SK-N-SH (cell line): ENCODE measurements at regions not wholly inside any gene's neighbourhood (a gene's known extent, or its start where the extent isn't known, plus 50 kb on each side); places are given as distances from the start of the nearest gene placed in this dataset.

Source experiments
- CTCF ChIA-PET: fragments of 300-600, 350-600 bp; formaldehyde crosslinking; extraction: SDS; loops from one replicate; lab custom pipeline; 2021; lab: Yijun Ruan, JAX
- POLR2A ChIA-PET: fragments of 350-600 bp; sonication (Branson Sonifier 250); formaldehyde crosslinking; extraction: SDS; loops from one replicate; lab custom pipeline; 2020; ENCODE audit warnings: antibody characterized with exemption, inconsistent platforms; lab: Yijun Ruan, JAX
- DNase-seq: peaks from one replicate; pipeline ENCODE4 v3.0.0; 2012
- H2AFZ ChIP-seq: fragments of 200-600 bp; sonication (generic); 2 replicates; pipeline ENCODE4 v1.8.1; 2016; ENCODE audit warnings: antibody characterized with exemption, mild to moderate bottlenecking, low read depth
- H3F3A ChIP-seq: fragments of 200-600 bp; sonication (generic); replicated peaks from 2 replicates; pipeline ENCODE3; 2016; ENCODE audit warnings: antibody characterized with exemption, mild to moderate bottlenecking; ENCODE audit not compliant: insufficient read depth
- H3K27ac ChIP-seq, 2 experiments: fragments of 200-500 bp in 1 of 2; fragments of 200-600 bp in 1 of 2; sonication (Bioruptor generic) in 1 of 2; sonication (generic), shearing (Covaris generic) in 1 of 2; 2 replicates each; pipeline versions ENCODE4 v1.5.1 to v1.6.1; 2014 to 2016; ENCODE audit warnings: low read depth in 2 of 2, inconsistent platforms in 1 of 2, low read length in 1 of 2, mild to moderate bottlenecking in 1 of 2, mixed read lengths in 1 of 2
- H3K27me3 ChIP-seq: fragments of 200-600 bp; sonication (generic), shearing (Covaris generic); 2 replicates; pipeline ENCODE4 v1.6.1; 2016; ENCODE audit warnings: mixed run types; ENCODE audit not compliant: insufficient read depth
- H3K36me3 ChIP-seq, 2 experiments: fragments of 200-500 bp in 1 of 2; fragments of 200-600 bp in 1 of 2; sonication (Bioruptor generic) in 1 of 2; sonication (generic) in 1 of 2; replicated peaks in 1 of 2; 2 replicates each; pipeline versions ENCODE3 to v1.5.1; 2014 to 2016; ENCODE audit warnings: low read length in 1 of 2, mild to moderate bottlenecking in 1 of 2; ENCODE audit not compliant: insufficient read depth in 2 of 2, control insufficient read depth in 1 of 2
- H3K4me1 ChIP-seq, 2 experiments: fragments of 200-500 bp in 1 of 2; fragments of 200-600 bp in 1 of 2; sonication (Bioruptor generic) in 1 of 2; sonication (generic), shearing (Covaris generic) in 1 of 2; 2 replicates each; pipeline versions ENCODE4 v1.5.1 to v1.6.1; 2014 to 2016; ENCODE audit warnings: low read depth in 1 of 2, low read length in 1 of 2, mixed run types in 1 of 2; ENCODE audit not compliant: insufficient read depth in 2 of 2, control insufficient read depth in 1 of 2
- H3K4me2 ChIP-seq: fragments of 200-600 bp; sonication (generic), shearing (Covaris generic); 2 replicates; pipeline ENCODE4 v1.6.1; 2017; ENCODE audit warnings: mixed run types
- H3K4me3 ChIP-seq, 2 experiments: fragments of 200-500 bp in 1 of 2; fragments of 200-600 bp in 1 of 2; sonication (Bioruptor generic) in 1 of 2; sonication (generic), shearing (Covaris generic) in 1 of 2; 2 replicates each; pipeline versions ENCODE4 v1.5.1 to v1.8.1; 2014 to 2016; ENCODE audit warnings: low read depth in 2 of 2, inconsistent platforms in 1 of 2, low read length in 1 of 2, mild to moderate bottlenecking in 1 of 2, mixed read lengths in 1 of 2, moderate library complexity in 1 of 2
- H3K79me2 ChIP-seq: fragments of 200-600 bp; sonication (generic); 2 replicates; pipeline ENCODE4 v1.8.1; 2017; ENCODE audit warnings: mild to moderate bottlenecking; ENCODE audit not compliant: insufficient read depth
- H3K9ac ChIP-seq: fragments of 200-600 bp; sonication (generic); 2 replicates; pipeline ENCODE4 v1.6.1; 2017; ENCODE audit warnings: mixed run types
- H3K9me2 ChIP-seq: fragments of 200-600 bp; sonication (generic); 2 replicates; pipeline ENCODE4 v1.6.1; 2017; ENCODE audit warnings: mixed run types
- H3K9me3 ChIP-seq: fragments of 200-600 bp; sonication (generic); 2 replicates; pipeline ENCODE4 v1.6.1; 2017; ENCODE audit warnings: mixed run types, mild to moderate bottlenecking, moderate library complexity
- H4K20me1 ChIP-seq: fragments of 200-600 bp; sonication (generic); 2 replicates; pipeline ENCODE4 v1.6.1; 2017; ENCODE audit warnings: mild to moderate bottlenecking, mixed run types; ENCODE audit not compliant: insufficient read depth
- FOSL2 ChIP-seq: IDR thresholded peaks from 2 replicates; pipeline ENCODE4 v1.4.0; 2012; ENCODE audit warnings: low read depth, mild to moderate bottlenecking, moderate library complexity, borderline replicate concordance
- FOXJ3 ChIP-seq: sonication (generic); formaldehyde crosslinking; IDR thresholded peaks from 2 replicates; pipeline ENCODE4 v1.5.1; 2020; ENCODE audit warnings: mild to moderate bottlenecking, missing genetic modification reagents
- IRF3 ChIP-seq: fragments of 150-350 bp; IDR thresholded peaks from 2 replicates; pipeline ENCODE4 v1.6.1; 2016; ENCODE audit warnings: mild to moderate bottlenecking, low read depth, low read length
- JUND ChIP-seq: IDR thresholded peaks from 2 replicates; pipeline ENCODE4 v1.4.0; 2012
- MAX ChIP-seq: IDR thresholded peaks from 2 replicates; pipeline ENCODE4 v1.4.0; 2012; ENCODE audit warnings: low read depth
- NFIC ChIP-seq: IDR thresholded peaks from 2 replicates; pipeline ENCODE4 v1.4.0; 2012; ENCODE audit warnings: borderline replicate concordance
- POLR2AphosphoS5 ChIP-seq: IDR thresholded peaks from 2 replicates; pipeline ENCODE4 v1.6.1; 2012; ENCODE audit warnings: low read depth, low read length
- RFX5 ChIP-seq: IDR thresholded peaks from 2 replicates; pipeline ENCODE4 v1.6.1; 2012; ENCODE audit warnings: mild to moderate bottlenecking, improper control_type of control experiment, low read length
- TEAD4 ChIP-seq: IDR thresholded peaks from 2 replicates; pipeline ENCODE4 v1.4.0; 2012; ENCODE audit warnings: mild to moderate bottlenecking, borderline replicate concordance; ENCODE audit not compliant: insufficient read depth
- USF2 ChIP-seq: fragments of 150-350 bp; IDR thresholded peaks from 2 replicates; pipeline ENCODE4 v1.6.1; 2017; ENCODE audit warnings: antibody characterized with exemption, low read length, low read depth, borderline replicate concordance
- WGBS: methylation state at CpG from one replicate; pipeline ENCODE4 v1.1.6; 2017; ENCODE audit warnings: low lambda C conversion rate; 5-methylcytosine and 5-hydroxymethylcytosine counted together
- TF ChIP-seq, protein P1 (sequence below): fragments of 200-600 bp; sonication (generic); IDR thresholded peaks from 2 replicates; pipeline ENCODE4 v1.6.1; 2017; ENCODE audit warnings: antibody characterized with exemption, mild to moderate bottlenecking, moderate library complexity

- H4K20me1 ChIP-seq = no peaks in the 10 kb centered on the region
- 87% methylated on average over 5 of the region's 5 CpGs for WGBS
- H3K27ac ChIP-seq = no peak overlapping the region
- POLR2A ChIA-PET = interaction anchor here (1.4 kb wide), 1 partner anchor 161 kb away, joined by 3 read pairs; the partner anchor contains the start of gene ARRDC3
- peaks cover 0 to 10% of the 10 kb centered on the region in 2 experiments; a peak in 1 of 4 replicates for H3K4me1 ChIP-seq
- TF ChIP-seq FOSL2 = no peak
- TF ChIP-seq USF2 = no peak
- no peak for TF ChIP-seq TEAD4
- TF ChIP-seq NFIC = no peak
- TF ChIP-seq FOXJ3 (CRISPR knock-in tag) = no peak
- TF ChIP-seq IRF3 = no peak
- TF ChIP-seq JUND = no peak
- CTCF ChIA-PET = interaction anchor here (1.4 kb wide), 1 partner anchor 162 kb away, joined by 11 read pairs; no protein-coding TSS in a partner anchor
- H3K4me2 ChIP-seq = no peak overlapping the region
- no peak overlapping the region for H3K9ac ChIP-seq
- no peaks in the 10 kb centered on the region for H3K9me2 ChIP-seq
- no peaks in the 10 kb centered on the region for H3K79me2 ChIP-seq
- no peaks in the 10 kb centered on the region for H3F3A ChIP-seq
- no peak for DNase-seq
- no peaks in the 10 kb centered on the region for H3K36me3 ChIP-seq
- no peaks in the 10 kb centered on the region for H3K27me3 ChIP-seq
- H3K9me3 ChIP-seq = no peaks in the 10 kb centered on the region
- no peak overlapping the region for H3K4me3 ChIP-seq
- no peak overlapping the region for H2AFZ ChIP-seq
Measured at GRCh38 chr5:91222482-91222881, 160.6 kb downstream of the ARRDC3 start.

DNA sequence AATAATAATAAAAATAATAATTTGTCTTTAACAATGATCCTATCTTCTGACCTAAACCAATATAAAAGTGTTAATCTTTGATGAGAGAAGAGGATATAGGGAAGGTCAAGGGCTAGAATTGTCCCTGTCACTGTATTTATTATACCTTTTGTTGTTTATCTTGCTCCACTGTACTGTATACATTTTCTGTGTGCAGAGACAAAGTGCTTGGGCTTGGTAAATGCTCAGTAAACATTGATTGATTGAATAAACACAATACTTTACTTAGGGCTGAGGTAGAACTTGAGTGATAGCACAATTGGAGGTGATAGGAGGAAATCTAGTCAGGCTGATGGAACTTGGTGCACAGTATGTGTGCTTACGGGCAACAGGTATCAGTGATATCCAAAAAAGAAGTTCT, 161.2 kb downstream of the ARRDC3 start:
- no peaks in the 10 kb centered on the region for H3K9me3 ChIP-seq
- TF ChIP-seq JUND (no peak), MAX (no peak), POLR2AphosphoS5 (no peak), RFX5 (no peak)
- TF ChIP-seq, protein P1, sequence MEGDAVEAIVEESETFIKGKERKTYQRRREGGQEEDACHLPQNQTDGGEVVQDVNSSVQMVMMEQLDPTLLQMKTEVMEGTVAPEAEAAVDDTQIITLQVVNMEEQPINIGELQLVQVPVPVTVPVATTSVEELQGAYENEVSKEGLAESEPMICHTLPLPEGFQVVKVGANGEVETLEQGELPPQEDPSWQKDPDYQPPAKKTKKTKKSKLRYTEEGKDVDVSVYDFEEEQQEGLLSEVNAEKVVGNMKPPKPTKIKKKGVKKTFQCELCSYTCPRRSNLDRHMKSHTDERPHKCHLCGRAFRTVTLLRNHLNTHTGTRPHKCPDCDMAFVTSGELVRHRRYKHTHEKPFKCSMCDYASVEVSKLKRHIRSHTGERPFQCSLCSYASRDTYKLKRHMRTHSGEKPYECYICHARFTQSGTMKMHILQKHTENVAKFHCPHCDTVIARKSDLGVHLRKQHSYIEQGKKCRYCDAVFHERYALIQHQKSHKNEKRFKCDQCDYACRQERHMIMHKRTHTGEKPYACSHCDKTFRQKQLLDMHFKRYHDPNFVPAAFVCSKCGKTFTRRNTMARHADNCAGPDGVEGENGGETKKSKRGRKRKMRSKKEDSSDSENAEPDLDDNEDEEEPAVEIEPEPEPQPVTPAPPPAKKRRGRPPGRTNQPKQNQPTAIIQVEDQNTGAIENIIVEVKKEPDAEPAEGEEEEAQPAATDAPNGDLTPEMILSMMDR = no peak
- TF ChIP-seq, all 33 proteins: peak for 0
- no peak for DNase-seq
- Histone ChIP-seq H3K9me2 (no peaks in the 10 kb centered on the region), H4K20me1 (no peaks in the 10 kb centered on the region), H2AFZ (no peak overlapping the region), H3K27me3 (no peaks in the 10 kb centered on the region), H3K4me1 (peaks cover 0 to 10% of the 10 kb centered on the region in 2 experiments; a peak in 1 of 4 replicates), H3K27ac (no peak overlapping the region), H3K36me3 (no peaks in the 10 kb centered on the region), H3K4me3 (no peak overlapping the region), H3K79me2 (no peaks in the 10 kb centered on the region), H3K4me2 (no peak overlapping the region), H3K9ac (no peak overlapping the region), H3F3A (no peaks in the 10 kb centered on the region)
- 83% methylated on average over 1 of the region's 1 CpG for WGBS
- ChIA-PET CTCF (interaction anchor here (1.4 to 5.3 kb wide), 2 partner anchors 163 kb away, joined by 11 to 42 read pairs; partner anchors contain the start of gene ARRDC3), POLR2A (no interaction called here)
